NCI-H146 (cell line): ENCODE measurements at regions not wholly inside any gene's neighbourhood (a gene's known extent, or its start where the extent isn't known, plus 50 kb on each side); places are given as distances from the start of the nearest gene placed in this dataset.

Experiments used
- DNase-seq: peaks from one replicate; lab custom pipeline; 2025; lab: John Stamatoyannopoulos, UW

- no peak for DNase-seq
Measured at GRCh38 chr18:34978533-34978893, 62.7 kb upstream of the MAPRE2 start.

GRCh38 chr18:34978953-34979608 is 62.1 kb upstream of the MAPRE2 start:
- DNase-seq, result peak; percentile 93

- no peak for DNase-seq
Measured at GRCh38 chr18:34981487-34981886, 59.7 kb upstream of the MAPRE2 start.

GRCh38 chr18:34985963-34986362 is 55.2 kb upstream of the MAPRE2 start:
- no peak for DNase-seq

- DNase-seq, result no peak
Measured at GRCh38 chr18:34990597-34990996, 50.6 kb upstream of the MAPRE2 start.

- DNase-seq, result no peak
Measured at GRCh38 chr18:34991152-34991551, 50.1 kb upstream of the MAPRE2 start.
